CD14-positive monocyte (primary cell): ENCODE measurements at regions not wholly inside any gene's neighbourhood (a gene's known extent, or its start where the extent isn't known, plus 50 kb on each side); places are given as distances from the start of the nearest gene placed in this dataset.

Experiments
- DNase-seq, 3 donors: peaks; one replicate each; pipeline ENCODE4 v3.0.0-alpha.2; 2011 to 2022
- H2AFZ ChIP-seq: 2 replicates; pipeline ENCODE4 v1.6.0; 2012; ENCODE audit warnings: mild to moderate bottlenecking, low read depth, low read length, inconsistent platforms; ENCODE audit not compliant: insufficient read depth, poor library complexity, severe bottlenecking
- H3K27ac ChIP-seq, 2 donors: 1 replicate in 1 of 2; 2 replicates in 1 of 2; pipeline ENCODE4 v1.5.1; 2012 to 2013; ENCODE audit warnings: low read length in 2 of 2, control low read depth in 1 of 2, inconsistent platforms in 1 of 2, low read depth in 1 of 2, mild to moderate bottlenecking in 1 of 2
- H3K27me3 ChIP-seq, 2 donors: one replicate each; pipeline versions ENCODE4 v1.6.0 to v1.6.1; 2011 to 2013; ENCODE audit warnings: low read length in 2 of 2; ENCODE audit not compliant: control insufficient read depth in 2 of 2, insufficient read depth in 2 of 2
- H3K36me3 ChIP-seq, 2 donors: replicated peaks in 1 of 2; 1 replicate in 1 of 2; 2 replicates in 1 of 2; pipeline versions ENCODE4 v1.5.1 to v1.6.1; 2012 to 2013; ENCODE audit warnings: low read length in 2 of 2, control low read depth in 1 of 2, inconsistent platforms in 1 of 2, mild to moderate bottlenecking in 1 of 2; ENCODE audit not compliant: insufficient read depth in 2 of 2, control insufficient read depth in 1 of 2
- H3K4me1 ChIP-seq, 2 donors: 1 replicate in 1 of 2; 2 replicates in 1 of 2; pipeline versions ENCODE4 v1.5.1 to v1.6.1; 2012 to 2013; ENCODE audit warnings: low read length in 2 of 2, control low read depth in 1 of 2, inconsistent platforms in 1 of 2, mild to moderate bottlenecking in 1 of 2, moderate library complexity in 1 of 2; ENCODE audit not compliant: insufficient read depth in 2 of 2, control insufficient read depth in 1 of 2
- H3K4me2 ChIP-seq: replicated peaks from 2 replicates; pipeline ENCODE3; 2012; ENCODE audit warnings: low read length, moderate library complexity, mild to moderate bottlenecking; ENCODE audit not compliant: poor library complexity, severe bottlenecking; ENCODE audit errors: extremely low read depth
- H3K4me3 ChIP-seq, 3 experiments: fragments of 200-600 bp in 1 of 3; sonication (generic) in 1 of 3; replicated peaks in 1 of 3; 1 replicate in 2 of 3; 2 replicates in 1 of 3; pipeline ENCODE4 v1.5.1; 2011 to 2013; ENCODE audit warnings: low read length in 3 of 3, mild to moderate bottlenecking in 3 of 3, control low read depth in 2 of 3, low read depth in 2 of 3, inconsistent platforms in 1 of 3, moderate library complexity in 1 of 3
- H3K79me2 ChIP-seq: 2 replicates; pipeline ENCODE4 v1.6.0; 2012; ENCODE audit warnings: mild to moderate bottlenecking, control low read depth, inconsistent platforms, low read length, moderate library complexity; ENCODE audit not compliant: insufficient read depth
- H3K9ac ChIP-seq: 2 replicates; pipeline ENCODE4 v1.6.0; 2017; ENCODE audit warnings: low read length, mild to moderate bottlenecking; ENCODE audit not compliant: insufficient read depth, poor library complexity, severe bottlenecking
- H3K9me3 ChIP-seq, 2 donors: replicated peaks in 1 of 2; 1 replicate in 1 of 2; 2 replicates in 1 of 2; pipeline versions ENCODE4 v1.5.1 to v1.6.1; 2012 to 2013; ENCODE audit warnings: low read length in 2 of 2, control low read depth in 1 of 2; ENCODE audit not compliant: control insufficient read depth in 1 of 2, insufficient read depth in 1 of 2
- H4K20me1 ChIP-seq: 2 replicates; pipeline ENCODE4 v1.6.0; 2012; ENCODE audit warnings: mild to moderate bottlenecking, low read length, control low read depth, moderate library complexity; ENCODE audit not compliant: insufficient read depth
- H3K27ac Mint-ChIP-seq, 7 donors: one replicate each; pipeline ENCODE4 v1.8.0; 2020; ENCODE audit warnings: mild to moderate bottlenecking in 7 of 7, mixed read lengths in 7 of 7, moderate library complexity in 6 of 7, inconsistent platforms in 2 of 7
- H3K27me3 Mint-ChIP-seq, 3 donors: one replicate each; pipeline ENCODE4 v1.8.0; 2021 to 2022; ENCODE audit warnings: low read depth in 3 of 3, mild to moderate bottlenecking in 3 of 3, mixed read lengths in 3 of 3, moderate library complexity in 3 of 3, inconsistent platforms in 1 of 3
- H3K36me3 Mint-ChIP-seq, 2 donors: one replicate each; pipeline ENCODE4 v1.8.0; 2020; ENCODE audit warnings: mixed read lengths in 2 of 2, inconsistent platforms in 1 of 2, mild to moderate bottlenecking in 1 of 2
- H3K4me1 Mint-ChIP-seq: one replicate; pipeline ENCODE4 v1.8.0; 2020; ENCODE audit warnings: mild to moderate bottlenecking, mixed read lengths
- H3K4me3 Mint-ChIP-seq, 2 donors: one replicate each; pipeline ENCODE4 v1.8.0; 2020; ENCODE audit warnings: mild to moderate bottlenecking in 2 of 2, mixed read lengths in 2 of 2, moderate library complexity in 1 of 2
- H3K9me3 Mint-ChIP-seq, 7 donors: one replicate each; pipeline ENCODE4 v1.8.0; 2020 to 2022; ENCODE audit warnings: mixed read lengths in 7 of 7, mild to moderate bottlenecking in 6 of 7, moderate library complexity in 6 of 7, inconsistent platforms in 2 of 7
- WGBS: methylation state at CpG from one replicate; pipeline ENCODE4 v1.1.5; 2013; ENCODE audit warnings: missing lambda C conversion rate; ENCODE audit not compliant: insufficient coverage; 5-methylcytosine and 5-hydroxymethylcytosine counted together
- intact Hi-C, 2 donors: fragments of 100-400 bp; cut with micrococcal nuclease; formaldehyde crosslinking; loops; one replicate each; pipeline versions ENCODE4 v1.15.0 to v1.15.1; 2023
- TF ChIP-seq, protein P1 (sequence below): fragments of 200-600 bp; IDR thresholded peaks from one replicate; pipeline ENCODE4 v1.8.0; 2022; ENCODE audit warnings: antibody characterized with exemption, mild to moderate bottlenecking

DNA sequence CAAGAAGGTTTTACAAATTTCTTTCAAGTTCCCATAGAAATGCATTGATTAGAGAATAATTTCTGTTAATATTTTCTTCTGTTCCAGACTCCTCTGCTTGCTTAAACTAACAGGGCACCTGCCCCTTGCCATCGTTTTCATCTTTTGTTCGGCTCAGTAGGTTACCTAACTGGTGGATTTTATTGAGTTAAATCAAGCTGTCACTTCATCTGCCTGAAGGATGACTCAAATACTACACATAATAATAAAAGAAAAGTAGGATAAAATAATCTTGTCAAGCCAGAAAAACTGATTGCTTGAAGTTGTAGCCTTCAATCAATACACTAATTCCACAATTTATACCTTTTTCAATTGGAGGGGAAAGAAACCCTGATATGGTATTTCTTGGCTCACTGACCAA, 234.0 kb downstream of the NR4A2 start:
- no peaks in the 10 kb centered on the region for H3K36me3 ChIP-seq
- no peaks in the 10 kb centered on the region for H4K20me1 ChIP-seq
- Mint-ChIP-seq H3K9me3 (peaks cover 0 to 4% (median 1%) of the 10 kb centered on the region in 7 donors), H3K27ac (no peak overlapping the region), H3K27me3 (no peaks in the 10 kb centered on the region), H3K36me3 (no peaks in the 10 kb centered on the region), H3K4me1 (no peaks in the 10 kb centered on the region), H3K4me3 (no peak overlapping the region)
- no peak overlapping the region for H3K9ac ChIP-seq
- intact Hi-C loops: no loop called here
- H3K79me2 ChIP-seq: no peaks in the 10 kb centered on the region
- H3K27ac ChIP-seq: no peak overlapping the region
- H3K4me1 ChIP-seq: no peaks in the 10 kb centered on the region
- no peak for DNase-seq
- WGBS: no CpG with 5 or more reads among the region's 2 CpGs
- H3K9me3 ChIP-seq: no peaks in the 10 kb centered on the region
- no peak overlapping the region for H3K4me3 ChIP-seq
- H2AFZ ChIP-seq: no peak overlapping the region
- H3K4me2 ChIP-seq: no peak overlapping the region
- no peaks in the 10 kb centered on the region for H3K27me3 ChIP-seq
- TF ChIP-seq, protein P1, sequence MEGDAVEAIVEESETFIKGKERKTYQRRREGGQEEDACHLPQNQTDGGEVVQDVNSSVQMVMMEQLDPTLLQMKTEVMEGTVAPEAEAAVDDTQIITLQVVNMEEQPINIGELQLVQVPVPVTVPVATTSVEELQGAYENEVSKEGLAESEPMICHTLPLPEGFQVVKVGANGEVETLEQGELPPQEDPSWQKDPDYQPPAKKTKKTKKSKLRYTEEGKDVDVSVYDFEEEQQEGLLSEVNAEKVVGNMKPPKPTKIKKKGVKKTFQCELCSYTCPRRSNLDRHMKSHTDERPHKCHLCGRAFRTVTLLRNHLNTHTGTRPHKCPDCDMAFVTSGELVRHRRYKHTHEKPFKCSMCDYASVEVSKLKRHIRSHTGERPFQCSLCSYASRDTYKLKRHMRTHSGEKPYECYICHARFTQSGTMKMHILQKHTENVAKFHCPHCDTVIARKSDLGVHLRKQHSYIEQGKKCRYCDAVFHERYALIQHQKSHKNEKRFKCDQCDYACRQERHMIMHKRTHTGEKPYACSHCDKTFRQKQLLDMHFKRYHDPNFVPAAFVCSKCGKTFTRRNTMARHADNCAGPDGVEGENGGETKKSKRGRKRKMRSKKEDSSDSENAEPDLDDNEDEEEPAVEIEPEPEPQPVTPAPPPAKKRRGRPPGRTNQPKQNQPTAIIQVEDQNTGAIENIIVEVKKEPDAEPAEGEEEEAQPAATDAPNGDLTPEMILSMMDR: no peak

DNA sequence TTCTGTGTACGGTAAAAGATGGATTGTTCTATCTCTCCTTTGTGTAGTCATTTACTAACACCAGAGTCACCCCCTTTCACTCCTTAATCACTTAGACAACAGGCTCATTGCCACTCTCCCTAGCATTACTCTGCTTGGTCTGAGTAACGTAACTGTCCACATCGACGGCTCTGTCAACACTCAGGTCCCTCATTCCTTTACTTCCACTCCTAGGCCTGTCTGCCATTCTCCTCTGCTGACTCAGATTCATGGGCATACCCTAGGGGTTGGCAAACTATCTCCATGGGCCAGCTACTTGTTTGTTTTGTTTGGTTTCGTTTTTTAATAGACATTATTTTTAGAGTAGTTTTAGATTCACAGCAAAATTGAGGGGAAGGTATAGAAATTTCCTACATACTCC, 243.9 kb downstream of the NR4A2 start:
- WGBS: no CpG with 5 or more reads among the region's 5 CpGs
- H2AFZ ChIP-seq: no peak overlapping the region

More for the DNA sequence above, 243.9 kb downstream of the NR4A2 start:
- Histone ChIP-seq H3K4me2 (no peak overlapping the region), H4K20me1 (no peaks in the 10 kb centered on the region), H3K4me1 (no peaks in the 10 kb centered on the region), H3K9ac (no peak overlapping the region), H3K9me3 (peaks cover 5 to 9% of the 10 kb centered on the region in 2 donors), H3K79me2 (no peaks in the 10 kb centered on the region), H3K36me3 (no peaks in the 10 kb centered on the region), H3K27me3 (no peaks in the 10 kb centered on the region), H3K4me3 (no peak overlapping the region), H3K27ac (no peak overlapping the region)
- intact Hi-C loops: no loop called here
- no peak overlapping the region for H3K4me3 Mint-ChIP-seq
- TF ChIP-seq, protein P1: no peak
- H3K4me1 Mint-ChIP-seq: no peaks in the 10 kb centered on the region
- H3K9me3 Mint-ChIP-seq: peaks cover 0 to 9% (median 6%) of the 10 kb centered on the region in 7 donors
- DNase-seq: no peak
- H3K27ac Mint-ChIP-seq: no peak overlapping the region
- H3K27me3 Mint-ChIP-seq: no peaks in the 10 kb centered on the region
- no peaks in the 10 kb centered on the region for H3K36me3 Mint-ChIP-seq
